ENCODE measurements at regions not wholly inside any gene's neighbourhood (a gene's known extent, or its start where the extent isn't known, plus 50 kb on each side); places are given as distances from the start of the nearest gene placed in this dataset.
"Not testable (repeated sequence)": the region's sequence is repeated elsewhere in the genome, so short reads cannot be mapped to it uniquely, and the experiment has no call there.

DNA sequence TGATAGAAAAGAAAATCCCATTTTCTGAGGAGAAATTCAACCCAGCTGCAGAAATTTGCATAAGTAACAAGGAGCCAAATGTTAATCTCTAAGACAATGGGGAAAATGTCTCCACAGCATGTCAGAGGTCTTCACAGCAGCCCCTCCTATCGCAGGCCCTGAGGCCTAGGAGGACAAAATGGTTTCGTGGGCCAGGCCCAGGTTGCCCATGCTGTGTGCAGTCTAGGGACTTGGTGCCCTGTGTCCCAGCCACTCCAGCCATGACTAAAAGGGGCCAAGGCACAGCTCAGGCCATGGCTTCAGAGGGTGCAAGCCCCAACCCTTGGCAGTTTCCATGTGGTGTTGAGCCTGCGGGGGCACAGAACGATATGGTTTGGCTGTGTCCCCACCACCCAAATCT is 369.0 kb downstream of the ZIC3 start:
- TF ChIP-seq, protein P1, sequence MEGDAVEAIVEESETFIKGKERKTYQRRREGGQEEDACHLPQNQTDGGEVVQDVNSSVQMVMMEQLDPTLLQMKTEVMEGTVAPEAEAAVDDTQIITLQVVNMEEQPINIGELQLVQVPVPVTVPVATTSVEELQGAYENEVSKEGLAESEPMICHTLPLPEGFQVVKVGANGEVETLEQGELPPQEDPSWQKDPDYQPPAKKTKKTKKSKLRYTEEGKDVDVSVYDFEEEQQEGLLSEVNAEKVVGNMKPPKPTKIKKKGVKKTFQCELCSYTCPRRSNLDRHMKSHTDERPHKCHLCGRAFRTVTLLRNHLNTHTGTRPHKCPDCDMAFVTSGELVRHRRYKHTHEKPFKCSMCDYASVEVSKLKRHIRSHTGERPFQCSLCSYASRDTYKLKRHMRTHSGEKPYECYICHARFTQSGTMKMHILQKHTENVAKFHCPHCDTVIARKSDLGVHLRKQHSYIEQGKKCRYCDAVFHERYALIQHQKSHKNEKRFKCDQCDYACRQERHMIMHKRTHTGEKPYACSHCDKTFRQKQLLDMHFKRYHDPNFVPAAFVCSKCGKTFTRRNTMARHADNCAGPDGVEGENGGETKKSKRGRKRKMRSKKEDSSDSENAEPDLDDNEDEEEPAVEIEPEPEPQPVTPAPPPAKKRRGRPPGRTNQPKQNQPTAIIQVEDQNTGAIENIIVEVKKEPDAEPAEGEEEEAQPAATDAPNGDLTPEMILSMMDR (IDR thresholded peaks at IDR 0.05), result not testable (repeated sequence)
- TF ChIP-seq POLR2A, EP300 (IDR thresholded peaks at IDR 0.05): not testable (repeated sequence)
